WERI-Rb-1 (cell line): ENCODE measurements at regions not wholly inside any gene's neighbourhood (a gene's known extent, or its start where the extent isn't known, plus 50 kb on each side); places are given as distances from the start of the nearest gene placed in this dataset.

Experiments used
- DNase-seq: peaks from one replicate; pipeline ENCODE4 v3.0.0-alpha.2; 2020
- H3K27ac ChIP-seq: fragments of 250-450 bp; sonication (Bioruptor Pico); 2 replicates; pipeline ENCODE4 v1.5.1; 2020; ENCODE audit warnings: mild to moderate bottlenecking, moderate library complexity
- H3K27me3 ChIP-seq: fragments of 250-450 bp; sonication (Bioruptor Pico); 2 replicates; pipeline ENCODE4 v1.5.1; 2021; ENCODE audit warnings: mild to moderate bottlenecking, low read depth, moderate library complexity; ENCODE audit not compliant: insufficient read depth, severe bottlenecking
- H3K36me3 ChIP-seq: fragments of 250-450 bp; sonication (Bioruptor Pico); 2 replicates; pipeline ENCODE4 v1.5.1; 2020; ENCODE audit warnings: mild to moderate bottlenecking, moderate library complexity
- H3K4me3 ChIP-seq: 2 replicates; pipeline ENCODE4 v1.5.1; 2011; ENCODE audit warnings: low read depth, mild to moderate bottlenecking, control low read depth, low read length
- H3K9me3 ChIP-seq: fragments of 250-450 bp; sonication (Bioruptor Pico); 2 replicates; pipeline ENCODE4 v1.5.1; 2021; ENCODE audit warnings: mild to moderate bottlenecking, moderate library complexity; ENCODE audit not compliant: severe bottlenecking
- CTCF ChIP-seq: IDR thresholded peaks from 2 replicates; pipeline ENCODE4 v1.5.1; 2011; ENCODE audit warnings: low read depth, mild to moderate bottlenecking, control low read depth, inconsistent platforms, low read length

- Histone ChIP-seq H3K9me3 (no peaks in the 10 kb centered on the region), H3K27me3 (no peaks in the 10 kb centered on the region), H3K36me3 (no peaks in the 10 kb centered on the region), H3K4me3 (no peak overlapping the region), H3K27ac (no peak overlapping the region)
- no peak for TF ChIP-seq CTCF
- DNase-seq = peak; percentile 39
These were observed 156.0 kb downstream of the KATNAL1 start for GRCh38 chr13:30151388-30151787.

- Histone ChIP-seq H3K27me3 (no peaks in the 10 kb centered on the region), H3K4me3 (no peak overlapping the region), H3K36me3 (no peaks in the 10 kb centered on the region), H3K27ac (no peak overlapping the region), H3K9me3 (no peaks in the 10 kb centered on the region)
- no peak for TF ChIP-seq CTCF
- no peak for DNase-seq
These were observed 158.1 kb downstream of the KATNAL1 start for GRCh38 chr13:30149248-30149647.

GRCh38 chr13:30148786-30149185 is 158.6 kb downstream of the KATNAL1 start:
- no peak for DNase-seq
- no peak overlapping the region for H3K4me3 ChIP-seq
- H3K27me3 ChIP-seq = no peaks in the 10 kb centered on the region
- H3K9me3 ChIP-seq = no peaks in the 10 kb centered on the region
- no peak for TF ChIP-seq CTCF
- H3K27ac ChIP-seq = no peak overlapping the region
- no peaks in the 10 kb centered on the region for H3K36me3 ChIP-seq

GRCh38 chr13:30148171-30148754 is 159.1 kb downstream of the KATNAL1 start:
- no peak for DNase-seq
- no peaks in the 10 kb centered on the region for H3K27me3 ChIP-seq
- no peak for TF ChIP-seq CTCF
- H3K27ac ChIP-seq = no peak overlapping the region
- no peaks in the 10 kb centered on the region for H3K36me3 ChIP-seq
- no peaks in the 10 kb centered on the region for H3K9me3 ChIP-seq
- no peak overlapping the region for H3K4me3 ChIP-seq

GRCh38 chr13:30147421-30147820 is 159.9 kb downstream of the KATNAL1 start:
- Histone ChIP-seq H3K27me3 (no peaks in the 10 kb centered on the region), H3K4me3 (no peak overlapping the region), H3K9me3 (no peaks in the 10 kb centered on the region), H3K27ac (no peak overlapping the region), H3K36me3 (no peaks in the 10 kb centered on the region)
- no peak for DNase-seq
- no peak for TF ChIP-seq CTCF

- no peak for TF ChIP-seq CTCF
- Histone ChIP-seq H3K36me3 (no peaks in the 10 kb centered on the region), H3K27ac (no peak overlapping the region)
These were observed 160.3 kb downstream of the KATNAL1 start for GRCh38 chr13:30147015-30147414.

More at GRCh38 chr13:30147015-30147414, 160.3 kb downstream of the KATNAL1 start:
- Histone ChIP-seq H3K4me3 (no peak overlapping the region), H3K27me3 (no peaks in the 10 kb centered on the region), H3K9me3 (no peaks in the 10 kb centered on the region)
- DNase-seq = no peak
